ENCODE measurements at regions not wholly inside any gene's neighbourhood (a gene's known extent, or its start where the extent isn't known, plus 50 kb on each side); places are given as distances from the start of the nearest gene placed in this dataset.
"Not testable (repeated sequence)": the region's sequence is repeated elsewhere in the genome, so short reads cannot be mapped to it uniquely, and the experiment has no call there.

- peak; percentile 11 for DNase-seq (ENCODE audit: low spot score)
Observed at GRCh38 chrX:115968436-115969252, 201.9 kb upstream of the AGTR2 start.

- no peak for DNase-seq (ENCODE audit: low spot score)
Observed at GRCh38 chrX:115970718-115971117, 199.8 kb upstream of the AGTR2 start.

- DNase-seq (ENCODE audit: low spot score): no peak
Observed at GRCh38 chrX:115972717-115973116, 197.8 kb upstream of the AGTR2 start.

DNA sequence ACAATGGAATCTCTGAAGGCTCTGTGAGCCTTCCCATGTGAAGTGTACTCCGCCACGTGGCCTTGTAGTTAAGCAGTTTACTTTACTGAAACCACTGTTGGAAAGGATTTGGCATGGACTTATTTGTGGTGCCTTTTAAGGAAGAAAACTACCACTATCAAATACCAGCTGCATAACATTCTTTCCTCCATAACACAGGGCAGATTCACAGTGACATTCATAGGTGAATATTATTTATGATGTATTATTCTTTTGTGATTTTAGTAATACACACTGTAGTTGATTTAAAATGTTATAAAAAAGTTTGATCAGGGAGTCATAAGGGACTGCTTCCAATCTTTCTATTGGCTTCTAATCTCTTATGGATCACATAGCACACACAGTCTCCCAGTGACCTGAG, 192.5 kb upstream of the AGTR2 start:
- no peak for DNase-seq (ENCODE audit: low spot score)

DNA sequence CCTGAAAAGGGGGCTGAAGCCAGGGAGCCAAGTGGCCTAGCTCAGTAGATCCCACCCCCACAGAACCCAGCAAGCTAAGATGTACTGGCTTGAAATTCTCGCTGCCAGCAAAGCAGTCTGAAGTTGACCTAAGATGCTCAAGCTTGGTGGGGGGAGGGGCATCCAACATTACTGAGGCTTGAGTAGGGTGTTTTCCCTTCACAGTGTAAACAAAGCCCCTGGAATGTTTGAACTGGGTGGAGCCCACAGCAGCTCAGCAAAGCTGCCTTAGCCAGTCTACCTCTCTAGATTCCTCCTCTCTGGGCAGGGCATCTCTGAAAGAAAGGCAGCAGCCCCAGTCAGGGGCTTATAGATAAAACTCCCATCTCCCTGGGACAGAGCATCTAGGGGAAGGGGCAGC, 187.4 kb upstream of the AGTR2 start:
- DNase-seq (ENCODE audit: low spot score): not testable (repeated sequence)

GRCh38 chrX:115987464-115987863, 183.1 kb upstream of the AGTR2 start:
- DNase-seq (ENCODE audit: low spot score): not testable (repeated sequence)

- no peak for DNase-seq (ENCODE audit: low spot score)
Observed at GRCh38 chrX:115988825-115989224, 181.7 kb upstream of the AGTR2 start.

GRCh38 chrX:115989686-115990085, 180.9 kb upstream of the AGTR2 start:
- DNase-seq (ENCODE audit: low spot score): no peak

GRCh38 chrX:116009346-116009745, 161.2 kb upstream of the AGTR2 start:
- no peak for DNase-seq (ENCODE audit: low spot score)

DNA sequence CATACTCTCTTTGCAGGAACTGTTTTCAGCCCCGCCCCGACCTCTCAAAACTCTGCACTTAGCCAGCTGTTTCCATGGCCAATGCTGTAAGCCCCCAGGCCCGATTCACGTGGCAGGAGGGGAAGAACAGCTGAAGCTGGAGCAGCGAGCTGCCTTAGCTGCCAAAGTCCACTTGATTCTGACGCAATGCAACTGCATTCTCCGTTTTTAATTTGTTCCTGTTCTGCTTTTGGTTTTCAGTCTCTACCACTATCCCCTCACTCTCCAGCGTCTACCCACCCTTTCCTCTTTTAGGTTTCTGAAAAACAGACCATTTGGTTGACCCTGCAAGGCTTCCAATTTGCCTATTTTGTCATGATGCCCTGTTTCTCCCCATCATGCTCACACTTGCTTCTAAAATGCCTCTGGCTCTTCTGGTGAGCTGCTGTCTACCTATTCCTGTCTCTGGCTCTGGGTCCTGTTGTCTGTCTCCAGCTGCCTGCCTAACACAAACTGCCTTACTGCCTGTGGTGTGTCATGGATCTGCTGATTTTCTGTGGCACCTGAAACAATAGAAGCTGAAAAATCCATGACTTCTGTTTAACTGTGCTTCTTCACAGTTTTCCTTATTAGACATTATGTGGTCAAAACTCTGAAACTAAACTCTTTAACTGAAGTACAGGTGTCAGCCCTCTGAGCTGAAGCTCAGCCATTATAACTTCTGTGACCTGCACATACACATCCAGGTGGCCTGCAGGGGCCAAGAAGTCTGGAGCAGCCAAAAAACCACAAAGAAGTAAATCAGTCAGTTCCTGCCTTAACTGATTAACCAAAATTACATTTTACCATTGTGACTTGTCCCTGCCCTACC, 160.5 kb upstream of the AGTR2 start:
- no peak for DNase-seq (ENCODE audit: low spot score)

DNA sequence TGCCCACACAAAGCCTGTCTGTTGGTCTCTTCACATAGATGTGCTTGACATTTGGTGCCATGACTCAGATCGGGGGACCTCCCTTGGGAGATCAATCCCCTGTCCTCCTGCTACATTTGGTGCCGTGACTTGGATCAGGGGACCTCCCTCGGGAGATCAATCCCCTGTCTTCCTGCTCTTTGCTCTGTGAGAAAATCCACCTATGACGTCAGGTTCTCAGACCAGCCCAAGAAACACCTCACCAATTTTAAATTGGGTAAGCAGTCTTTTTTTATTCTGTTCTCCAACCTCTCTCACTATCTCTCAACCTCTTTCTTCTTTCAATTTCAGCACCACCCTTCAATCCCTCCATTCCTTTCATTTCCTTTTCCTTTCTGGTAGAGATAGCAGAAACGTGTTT, 159.6 kb upstream of the AGTR2 start:
- no peak for DNase-seq (ENCODE audit: low spot score)

GRCh38 chrX:116031331-116031730, 139.2 kb upstream of the AGTR2 start:
- DNase-seq (ENCODE audit: low spot score): no peak

All from SW480 (cell line).